NT2/D1 (cell line): ENCODE measurements at regions not wholly inside any gene's neighbourhood (a gene's known extent, or its start where the extent isn't known, plus 50 kb on each side); places are given as distances from the start of the nearest gene placed in this dataset.

Source experiments
- YY1 ChIP-seq: IDR thresholded peaks from 2 replicates; pipeline ENCODE4 v1.6.1; 2011; ENCODE audit not compliant: insufficient read length, insufficient read depth
- ZNF274 ChIP-seq: IDR thresholded peaks from 2 replicates; pipeline ENCODE4 v1.6.1; 2011; ENCODE audit warnings: mild to moderate bottlenecking, low read depth, low read length

GRCh38 chr7:32403463-32404229 is 86.5 kb downstream of the LSM5 start:
- TF ChIP-seq ZNF274 = no peak
- TF ChIP-seq YY1 = no peak
